ENCODE measurements at regions not wholly inside any gene's neighbourhood (a gene's known extent, or its start where the extent isn't known, plus 50 kb on each side); places are given as distances from the start of the nearest gene placed in this dataset.
"Not testable (repeated sequence)": the region's sequence is repeated elsewhere in the genome, so short reads cannot be mapped to it uniquely, and the experiment has no call there.

- DNase-seq (ENCODE audit: low read depth, low spot score), result no peak
- in situ Hi-C loops (cut with HindIII; ENCODE audit: low pct_unique_long_range_greater_than_20kb, low sequenced_read_pairs), result no loop called here
These were observed 322.2 kb downstream of the IRS1 start for GRCh38 chr2:226477221-226478108.

GRCh38 chr2:226475650-226476049, 324.0 kb downstream of the IRS1 start:
- DNase-seq (ENCODE audit: low read depth, low spot score), result no peak
- in situ Hi-C loops (cut with HindIII; ENCODE audit: low pct_unique_long_range_greater_than_20kb, low sequenced_read_pairs), result no loop called here

- DNase-seq (ENCODE audit: low read depth, low spot score), result no peak
- in situ Hi-C loops (cut with HindIII; ENCODE audit: low pct_unique_long_range_greater_than_20kb, low sequenced_read_pairs), result no loop called here
These were observed 325.5 kb downstream of the IRS1 start for GRCh38 chr2:226474131-226474530.

- no peak for DNase-seq (ENCODE audit: low read depth, low spot score)
- in situ Hi-C loops (cut with HindIII; ENCODE audit: low pct_unique_long_range_greater_than_20kb, low sequenced_read_pairs), result no loop called here
These were observed 327.6 kb downstream of the IRS1 start for GRCh38 chr2:226471987-226472470.

- no peak for DNase-seq (ENCODE audit: low read depth, low spot score)
- in situ Hi-C loops (cut with HindIII; ENCODE audit: low pct_unique_long_range_greater_than_20kb, low sequenced_read_pairs), result no loop called here
These were observed 332.0 kb downstream of the IRS1 start for GRCh38 chr2:226467633-226468032.

GRCh38 chr2:226467221-226467620, 332.4 kb downstream of the IRS1 start:
- DNase-seq (ENCODE audit: low read depth, low spot score), result no peak
- in situ Hi-C loops (cut with HindIII; ENCODE audit: low pct_unique_long_range_greater_than_20kb, low sequenced_read_pairs), result no loop called here

GRCh38 chr2:226466589-226466988, 333.0 kb downstream of the IRS1 start:
- in situ Hi-C loops (cut with HindIII; ENCODE audit: low pct_unique_long_range_greater_than_20kb, low sequenced_read_pairs), result no loop called here
- DNase-seq (ENCODE audit: low read depth, low spot score), result no peak

GRCh38 chr2:226466124-226466523, 333.5 kb downstream of the IRS1 start:
- DNase-seq (ENCODE audit: low read depth, low spot score), result no peak
- in situ Hi-C loops (cut with HindIII; ENCODE audit: low pct_unique_long_range_greater_than_20kb, low sequenced_read_pairs), result no loop called here

- in situ Hi-C loops (cut with HindIII; ENCODE audit: low pct_unique_long_range_greater_than_20kb, low sequenced_read_pairs), result no loop called here
- no peak for DNase-seq (ENCODE audit: low read depth, low spot score)
These were observed 335.2 kb downstream of the IRS1 start for GRCh38 chr2:226464380-226464779.

- no peak for DNase-seq (ENCODE audit: low read depth, low spot score)
- in situ Hi-C loops (cut with HindIII; ENCODE audit: low pct_unique_long_range_greater_than_20kb, low sequenced_read_pairs), result no loop called here
These were observed 336.5 kb downstream of the IRS1 start for GRCh38 chr2:226463154-226463553.

GRCh38 chr2:226461981-226462380, 337.6 kb downstream of the IRS1 start:
- DNase-seq (ENCODE audit: low read depth, low spot score), result peak; percentile 11
- in situ Hi-C loops (cut with HindIII; ENCODE audit: low pct_unique_long_range_greater_than_20kb, low sequenced_read_pairs), result no loop called here

- in situ Hi-C loops (cut with HindIII; ENCODE audit: low pct_unique_long_range_greater_than_20kb, low sequenced_read_pairs); DNase-seq (ENCODE audit: low read depth, low spot score): not testable (repeated sequence)
These were observed 343.5 kb downstream of the IRS1 start for GRCh38 chr2:226456144-226456543.

- in situ Hi-C loops (cut with HindIII; ENCODE audit: low pct_unique_long_range_greater_than_20kb, low sequenced_read_pairs), result no loop called here
- no peak for DNase-seq (ENCODE audit: low read depth, low spot score)
These were observed 346.9 kb downstream of the IRS1 start for GRCh38 chr2:226452768-226453167.

- in situ Hi-C loops (cut with HindIII; ENCODE audit: low pct_unique_long_range_greater_than_20kb, low sequenced_read_pairs), result no loop called here
- no peak for DNase-seq (ENCODE audit: low read depth, low spot score)
These were observed 348.1 kb downstream of the IRS1 start for GRCh38 chr2:226451486-226451885.

- DNase-seq (ENCODE audit: low read depth, low spot score), result no peak
These were observed 349.5 kb downstream of the IRS1 start for GRCh38 chr2:226450141-226450540.

GRCh38 chr2:226447338-226448300, 352.0 kb downstream of the IRS1 start:
- in situ Hi-C loops (cut with HindIII; ENCODE audit: low pct_unique_long_range_greater_than_20kb, low sequenced_read_pairs), result no loop called here
- no peak for DNase-seq (ENCODE audit: low read depth, low spot score)

More at GRCh38 chr2:226450141-226450540, 349.5 kb downstream of the IRS1 start:
- in situ Hi-C loops (cut with HindIII; ENCODE audit: low pct_unique_long_range_greater_than_20kb, low sequenced_read_pairs), result no loop called here

- in situ Hi-C loops (cut with HindIII; ENCODE audit: low pct_unique_long_range_greater_than_20kb, low sequenced_read_pairs), result no loop called here
- no peak for DNase-seq (ENCODE audit: low read depth, low spot score)
These were observed 353.1 kb downstream of the IRS1 start for GRCh38 chr2:226446406-226447001.

Data from SK-MEL-5 (cell line).